ENCODE measurements at regions not wholly inside any gene's neighbourhood (a gene's known extent, or its start where the extent isn't known, plus 50 kb on each side); places are given as distances from the start of the nearest gene placed in this dataset.

DNA sequence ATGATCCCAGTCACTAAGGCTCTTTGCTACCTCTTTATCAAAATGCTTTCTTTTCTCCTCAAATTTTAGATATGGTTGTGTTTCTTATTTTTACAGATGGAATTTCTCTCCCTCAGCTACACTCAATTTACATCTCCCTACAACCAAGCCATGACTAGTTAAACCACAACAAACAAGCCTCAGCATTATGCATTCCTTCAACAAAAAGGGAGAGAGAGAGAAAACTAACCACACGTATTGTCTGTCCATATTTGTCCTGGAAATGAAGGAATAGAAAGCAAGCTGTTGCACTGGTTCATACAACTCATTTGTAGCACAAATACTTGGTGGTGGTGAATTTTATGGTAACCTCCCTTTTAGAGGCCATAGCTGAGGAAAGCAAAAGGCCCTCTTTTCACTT, 286.4 kb downstream of the AHR start:
- H3K4me3 Mint-ChIP-seq, result no peak overlapping the region
- H3K36me3 Mint-ChIP-seq (ENCODE audit: low read depth), result no peaks in the 10 kb centered on the region
- no peaks in the 10 kb centered on the region for H3K9me3 Mint-ChIP-seq
- intact Hi-C loops (cut with micrococcal nuclease), result no loop called here
- H3K27ac Mint-ChIP-seq, result no peak overlapping the region
- H3K4me1 Mint-ChIP-seq (ENCODE audit: low read depth), result no peaks in the 10 kb centered on the region
- peaks cover 4% of the 10 kb centered on the region for H3K27me3 Mint-ChIP-seq

GRCh38 chr7:17586711-17587110, 288.3 kb downstream of the AHR start:
- no peak overlapping the region for H3K27ac Mint-ChIP-seq
- no peaks in the 10 kb centered on the region for H3K36me3 Mint-ChIP-seq (ENCODE audit: low read depth)
- intact Hi-C loops (cut with micrococcal nuclease), result no loop called here
- H3K4me3 Mint-ChIP-seq, result no peak overlapping the region
- peaks cover 4% of the 10 kb centered on the region for H3K27me3 Mint-ChIP-seq
- H3K9me3 Mint-ChIP-seq, result no peaks in the 10 kb centered on the region
- H3K4me1 Mint-ChIP-seq (ENCODE audit: low read depth), result no peaks in the 10 kb centered on the region

DNA sequence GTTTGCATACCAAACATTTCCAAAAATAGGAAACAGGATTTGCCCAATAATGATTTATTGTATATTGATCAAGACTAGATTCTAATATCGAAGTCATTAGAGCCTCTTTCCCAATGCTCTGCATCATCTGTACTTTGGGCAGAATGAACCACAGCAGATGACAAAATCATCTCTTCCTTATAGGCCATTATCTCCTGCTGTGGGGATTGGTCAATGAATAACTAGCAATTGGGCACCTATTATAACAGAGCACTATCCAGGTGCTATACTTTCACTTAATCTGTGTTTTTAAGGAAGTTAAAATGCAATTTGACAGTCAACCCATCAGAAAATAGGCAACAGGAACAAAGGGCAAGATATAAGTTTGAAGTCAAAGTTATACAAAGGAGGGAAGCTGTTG, 290.3 kb downstream of the AHR start:
- no peak overlapping the region for H3K27ac Mint-ChIP-seq
- intact Hi-C loops (cut with micrococcal nuclease), result no loop called here
- no peak overlapping the region for H3K4me3 Mint-ChIP-seq
- peaks cover 4% of the 10 kb centered on the region for H3K27me3 Mint-ChIP-seq
- H3K9me3 Mint-ChIP-seq, result no peaks in the 10 kb centered on the region
- no peaks in the 10 kb centered on the region for H3K36me3 Mint-ChIP-seq (ENCODE audit: low read depth)
- H3K4me1 Mint-ChIP-seq (ENCODE audit: low read depth), result no peaks in the 10 kb centered on the region

DNA sequence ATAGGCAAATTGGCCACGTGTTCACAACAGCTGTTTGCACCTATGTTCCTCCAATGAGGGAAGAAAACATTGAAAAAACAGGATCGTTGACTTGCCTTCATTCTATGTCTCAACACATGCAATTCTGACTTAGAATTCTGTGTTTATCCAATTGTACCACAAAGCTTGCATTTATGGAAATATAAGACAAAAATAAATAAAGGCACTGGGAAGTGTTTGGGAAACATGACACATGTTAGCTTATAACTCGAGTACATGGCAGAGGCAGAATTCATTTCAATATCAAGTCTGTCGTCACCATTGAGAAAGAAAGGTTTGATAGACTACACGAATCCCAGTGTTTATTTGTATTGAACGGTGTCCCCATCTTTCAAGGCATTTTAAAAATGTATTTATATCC, 291.2 kb downstream of the AHR start:
- Mint-ChIP-seq H3K4me3 (no peak overlapping the region), H3K27me3 (peaks cover 3% of the 10 kb centered on the region), H3K36me3 (ENCODE audit: low read depth) (no peaks in the 10 kb centered on the region), H3K4me1 (ENCODE audit: low read depth) (no peaks in the 10 kb centered on the region), H3K9me3 (no peaks in the 10 kb centered on the region), H3K27ac (no peak overlapping the region)
- intact Hi-C loops (cut with micrococcal nuclease), result no loop called here

DNA sequence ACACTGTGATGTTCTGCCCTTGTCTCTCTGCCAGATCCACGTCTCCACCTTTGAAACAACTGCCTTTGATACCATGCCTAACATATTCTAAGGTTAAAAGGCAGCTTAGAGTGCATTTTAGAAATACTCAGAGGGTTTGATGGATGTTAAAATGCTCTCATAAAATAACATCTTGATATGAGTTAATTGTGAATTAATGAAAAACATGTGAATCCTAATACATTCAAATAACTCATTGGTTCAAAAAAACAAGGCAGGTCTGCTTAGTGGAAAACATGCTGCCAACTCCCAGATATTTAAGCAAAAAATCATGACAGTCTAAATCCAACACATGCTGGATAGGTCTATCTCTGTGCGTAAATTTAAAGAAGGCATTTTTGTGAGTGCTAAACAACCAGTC, 291.8 kb downstream of the AHR start:
- Mint-ChIP-seq H3K27ac (no peak overlapping the region), H3K4me1 (ENCODE audit: low read depth) (no peaks in the 10 kb centered on the region), H3K36me3 (ENCODE audit: low read depth) (no peaks in the 10 kb centered on the region), H3K27me3 (peaks cover 3% of the 10 kb centered on the region), H3K4me3 (no peak overlapping the region), H3K9me3 (no peaks in the 10 kb centered on the region)
- intact Hi-C loops (cut with micrococcal nuclease), result no loop called here

DNA sequence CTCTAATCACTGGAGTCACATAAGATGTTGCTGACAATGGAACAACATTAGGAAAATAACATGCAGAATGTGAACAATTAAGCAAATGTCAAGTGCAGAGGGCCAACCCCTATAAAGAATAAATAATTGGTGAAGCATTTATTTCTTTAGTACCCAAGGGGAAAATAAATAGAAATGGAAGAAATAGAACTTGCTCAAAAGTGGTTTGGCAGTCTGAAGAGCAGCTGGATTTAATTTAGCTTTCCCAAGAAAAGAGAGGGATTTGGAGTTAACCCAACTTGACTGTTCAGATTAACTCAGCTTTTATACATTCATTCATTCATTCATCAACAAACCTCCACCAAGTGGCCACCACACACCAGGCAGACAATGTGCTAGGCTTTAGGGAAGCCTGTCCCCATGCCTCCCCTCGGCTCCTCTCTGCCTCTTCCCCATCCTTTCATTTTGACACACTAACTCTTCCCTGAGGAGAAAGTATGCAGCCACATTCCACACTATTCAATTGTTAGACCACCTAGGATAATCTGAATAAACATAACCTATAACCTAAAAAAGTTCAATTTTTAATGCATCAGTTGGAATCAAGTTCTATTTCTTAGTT, 295.5 kb downstream of the AHR start:
- no peaks in the 10 kb centered on the region for H3K4me1 Mint-ChIP-seq (ENCODE audit: low read depth)
- H3K27ac Mint-ChIP-seq, result no peak overlapping the region
- intact Hi-C loops (cut with micrococcal nuclease), result no loop called here
- no peaks in the 10 kb centered on the region for H3K27me3 Mint-ChIP-seq
- H3K36me3 Mint-ChIP-seq (ENCODE audit: low read depth), result no peaks in the 10 kb centered on the region
- no peaks in the 10 kb centered on the region for H3K9me3 Mint-ChIP-seq
- H3K4me3 Mint-ChIP-seq, result no peak overlapping the region

- no peaks in the 10 kb centered on the region for H3K4me1 Mint-ChIP-seq (ENCODE audit: low read depth)
- H3K27ac Mint-ChIP-seq, result no peak overlapping the region
- H3K9me3 Mint-ChIP-seq, result no peaks in the 10 kb centered on the region
- H3K36me3 Mint-ChIP-seq (ENCODE audit: low read depth), result no peaks in the 10 kb centered on the region
- no peak overlapping the region for H3K4me3 Mint-ChIP-seq
- H3K27me3 Mint-ChIP-seq, result no peaks in the 10 kb centered on the region
- intact Hi-C loops (cut with micrococcal nuclease), result no loop called here
Measured at GRCh38 chr7:17595546-17595945, 297.1 kb downstream of the AHR start.

- Mint-ChIP-seq H3K27me3 (no peaks in the 10 kb centered on the region), H3K36me3 (ENCODE audit: low read depth) (no peaks in the 10 kb centered on the region)
- intact Hi-C loops (cut with micrococcal nuclease), result no loop called here
Measured at GRCh38 chr7:17598305-17598704, 299.9 kb downstream of the AHR start.

DNA sequence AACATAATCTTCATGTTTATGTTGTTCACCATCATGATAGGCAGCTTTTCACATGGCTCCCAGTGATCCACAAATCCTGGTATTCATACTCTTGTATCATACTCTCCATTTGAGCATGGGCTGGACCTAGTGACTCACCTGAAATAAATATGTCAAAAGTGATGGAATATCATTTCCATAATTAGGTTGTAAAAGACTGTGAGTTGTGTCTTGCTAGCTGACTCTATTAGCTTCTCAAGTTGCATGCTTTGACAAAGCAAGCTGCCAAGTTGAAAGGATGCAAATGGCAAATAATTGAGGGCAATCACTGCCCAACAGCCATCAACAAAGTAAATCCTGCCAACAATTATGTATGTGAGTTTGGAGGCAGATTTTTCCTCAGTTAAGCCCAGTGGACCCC, 300.4 kb downstream of the AHR start:
- peaks cover 7% of the 10 kb centered on the region for H3K9me3 Mint-ChIP-seq
- no peaks in the 10 kb centered on the region for H3K36me3 Mint-ChIP-seq (ENCODE audit: low read depth)
- no peak overlapping the region for H3K27ac Mint-ChIP-seq
- intact Hi-C loops (cut with micrococcal nuclease), result no loop called here
- H3K27me3 Mint-ChIP-seq, result no peaks in the 10 kb centered on the region
- H3K4me3 Mint-ChIP-seq, result no peak overlapping the region
- no peaks in the 10 kb centered on the region for H3K4me1 Mint-ChIP-seq (ENCODE audit: low read depth)

More at GRCh38 chr7:17598305-17598704, 299.9 kb downstream of the AHR start:
- peaks cover 2% of the 10 kb centered on the region for H3K9me3 Mint-ChIP-seq
- H3K4me1 Mint-ChIP-seq (ENCODE audit: low read depth), result no peaks in the 10 kb centered on the region
- H3K4me3 Mint-ChIP-seq, result no peak overlapping the region
- H3K27ac Mint-ChIP-seq, result no peak overlapping the region

DNA sequence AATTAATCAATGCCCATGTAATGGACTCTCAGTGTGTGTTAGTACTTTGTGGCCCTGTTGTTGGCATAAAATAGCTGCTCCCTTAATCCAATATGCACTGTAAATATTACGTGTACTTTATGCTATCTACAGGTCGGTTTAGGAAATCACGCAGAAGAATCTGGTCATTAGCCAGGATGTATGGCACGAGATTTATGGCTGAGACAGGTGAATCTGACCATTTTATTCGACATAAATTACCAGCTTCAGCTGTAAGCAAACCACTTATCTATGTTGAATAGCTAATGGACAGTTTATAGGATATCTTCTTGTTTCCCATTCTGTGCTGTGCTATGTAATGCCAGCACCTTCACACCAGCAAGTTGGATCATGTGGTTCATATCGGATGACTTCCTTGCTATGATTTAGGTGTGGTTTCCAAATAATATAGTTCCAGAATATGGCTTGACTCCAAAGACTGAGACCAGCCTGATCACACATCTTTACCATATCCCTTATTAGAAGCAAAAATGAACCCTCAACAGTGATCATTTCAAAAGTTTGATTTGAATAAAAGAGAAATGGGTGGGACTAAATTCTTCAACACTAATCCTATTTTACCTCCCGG, 301.4 kb downstream of the AHR start:
- intact Hi-C loops (cut with micrococcal nuclease), result no loop called here
- H3K36me3 Mint-ChIP-seq (ENCODE audit: low read depth), result no peaks in the 10 kb centered on the region
- no peak overlapping the region for H3K4me3 Mint-ChIP-seq
- no peak overlapping the region for H3K27ac Mint-ChIP-seq
- H3K27me3 Mint-ChIP-seq, result no peaks in the 10 kb centered on the region
- no peaks in the 10 kb centered on the region for H3K4me1 Mint-ChIP-seq (ENCODE audit: low read depth)
- peaks cover 13% of the 10 kb centered on the region for H3K9me3 Mint-ChIP-seq

- Mint-ChIP-seq H3K9me3 (peaks cover 13% of the 10 kb centered on the region), H3K36me3 (ENCODE audit: low read depth) (no peaks in the 10 kb centered on the region), H3K27me3 (no peaks in the 10 kb centered on the region), H3K4me3 (no peak overlapping the region), H3K4me1 (ENCODE audit: low read depth) (no peaks in the 10 kb centered on the region), H3K27ac (no peak overlapping the region)
- intact Hi-C loops (cut with micrococcal nuclease), result no loop called here
Measured at GRCh38 chr7:17600340-17600752, 301.9 kb downstream of the AHR start.

DNA sequence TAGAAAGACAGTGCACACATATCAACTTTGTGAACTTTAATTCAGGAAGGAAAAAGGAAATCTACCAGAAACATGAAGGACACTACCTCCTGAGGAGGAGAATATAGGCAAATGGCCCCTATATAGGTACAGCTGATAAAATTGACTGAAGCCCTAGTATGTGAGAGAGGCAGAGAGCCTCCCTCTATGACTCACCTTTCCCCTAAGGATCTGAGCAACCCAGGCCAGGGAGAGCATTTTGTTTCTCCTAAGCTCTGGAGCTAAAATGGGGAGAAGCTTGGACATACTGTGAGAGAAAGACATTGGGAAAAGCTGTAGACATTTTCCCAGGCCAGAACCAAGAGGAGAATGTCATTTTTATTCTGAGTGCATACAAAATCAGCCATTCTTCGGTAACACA, 303.5 kb downstream of the AHR start:
- intact Hi-C loops (cut with micrococcal nuclease), result no loop called here
- H3K9me3 Mint-ChIP-seq, result peaks cover 13% of the 10 kb centered on the region
- H3K36me3 Mint-ChIP-seq (ENCODE audit: low read depth), result no peaks in the 10 kb centered on the region
- no peak overlapping the region for H3K4me3 Mint-ChIP-seq
- no peaks in the 10 kb centered on the region for H3K4me1 Mint-ChIP-seq (ENCODE audit: low read depth)
- H3K27ac Mint-ChIP-seq, result no peak overlapping the region
- no peaks in the 10 kb centered on the region for H3K27me3 Mint-ChIP-seq

DNA sequence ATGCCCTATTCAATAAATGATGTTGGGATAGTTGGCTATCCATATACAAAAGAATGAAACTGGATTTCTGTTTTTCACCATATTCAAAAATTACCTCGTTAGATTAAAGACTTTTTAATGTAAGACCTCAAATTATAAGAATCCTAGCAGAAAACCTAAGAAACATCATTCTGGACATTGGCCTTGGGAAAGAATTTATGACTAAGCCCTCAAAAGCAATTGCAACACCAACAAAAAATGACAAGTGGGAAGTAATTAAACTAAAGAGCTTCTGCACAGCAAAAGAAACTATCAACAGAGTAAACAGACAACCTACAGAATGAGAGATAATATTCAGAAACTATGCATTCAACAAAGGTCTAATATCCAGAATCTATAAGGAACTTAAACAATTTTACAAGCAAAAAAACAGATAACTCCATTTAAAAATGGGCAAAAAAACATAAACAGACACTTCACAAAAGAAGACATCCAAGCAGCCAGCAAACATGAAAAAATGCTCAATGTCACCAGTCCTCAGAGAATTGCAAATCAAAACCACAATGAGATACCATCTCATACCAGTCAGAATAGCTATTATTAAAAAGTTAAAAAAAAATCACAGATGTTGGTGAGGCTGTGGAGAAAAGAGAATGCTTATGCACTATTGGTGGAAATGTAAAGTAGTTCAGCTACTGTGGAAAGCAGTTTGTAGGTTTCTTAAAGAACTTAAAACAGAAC, 309.8 kb downstream of the AHR start:
- Mint-ChIP-seq H3K27ac (no peak overlapping the region), H3K36me3 (ENCODE audit: low read depth) (no peaks in the 10 kb centered on the region), H3K4me3 (no peak overlapping the region), H3K27me3 (no peaks in the 10 kb centered on the region), H3K9me3 (peaks cover 11% of the 10 kb centered on the region), H3K4me1 (ENCODE audit: low read depth) (peaks cover 11% of the 10 kb centered on the region)
- intact Hi-C loops (cut with micrococcal nuclease), result no loop called here

DNA sequence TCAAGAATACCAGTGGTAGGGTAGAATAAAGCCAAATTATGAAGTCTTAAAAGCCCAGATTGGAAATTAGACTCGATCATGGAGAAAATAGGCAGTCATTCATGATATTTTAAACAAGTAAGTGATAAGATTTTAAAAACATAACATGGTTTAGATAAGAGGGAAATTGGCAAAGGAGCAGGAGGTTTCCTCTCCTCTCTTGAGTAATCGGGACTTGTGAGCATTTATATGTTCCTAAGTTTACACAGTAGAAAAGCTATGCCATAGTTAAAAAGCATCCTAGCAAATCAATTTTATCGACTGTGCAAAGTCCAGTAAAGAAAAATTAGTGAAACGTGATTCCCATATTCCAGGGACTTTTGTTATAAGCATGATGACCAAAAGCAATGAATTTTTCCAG, 313.2 kb downstream of the AHR start:
- Mint-ChIP-seq H3K9me3 (no peaks in the 10 kb centered on the region), H3K4me1 (ENCODE audit: low read depth) (peaks cover 11% of the 10 kb centered on the region), H3K27me3 (no peaks in the 10 kb centered on the region), H3K4me3 (no peak overlapping the region), H3K27ac (no peak overlapping the region), H3K36me3 (ENCODE audit: low read depth) (no peaks in the 10 kb centered on the region)
- intact Hi-C loops (cut with micrococcal nuclease), result no loop called here

Measured in dendritic cell treated with granulocyte-macrophage colony-stimulating factor and Interleukin-4, amounts not matched to agents 40 ng/mL and 50 ng/mL, for 4 days (primary cell).